Hepatocyte (in vitro differentiated cells): ENCODE measurements at regions not wholly inside any gene's neighbourhood (a gene's known extent, or its start where the extent isn't known, plus 50 kb on each side); places are given as distances from the start of the nearest gene placed in this dataset.

Source experiments
- DNase-seq: peaks from one replicate; pipeline ENCODE4 v3.0.0-alpha.2; 2016; ENCODE audit warnings: low spot score
- H2AFZ ChIP-seq: fragments of 200-600 bp; sonication (generic); 2 replicates; pipeline ENCODE4 v1.6.0; 2016; ENCODE audit warnings: antibody characterized with exemption, mild to moderate bottlenecking
- H3K27ac ChIP-seq: fragments of 200-600 bp; sonication (generic); 2 replicates; pipeline ENCODE4 v1.5.1; 2016; ENCODE audit warnings: mild to moderate bottlenecking
- H3K27me3 ChIP-seq: fragments of 200-600 bp; sonication (generic); 2 replicates; pipeline ENCODE4 v1.6.1; 2016
- H3K36me3 ChIP-seq: fragments of 200-600 bp; sonication (generic); replicated peaks from 2 replicates; pipeline ENCODE4 v1.5.1; 2016; ENCODE audit warnings: low read depth; ENCODE audit not compliant: insufficient read depth
- H3K4me1 ChIP-seq: fragments of 200-600 bp; sonication (generic); 2 replicates; pipeline ENCODE4 v1.5.1; 2016; ENCODE audit warnings: mild to moderate bottlenecking, moderate library complexity; ENCODE audit not compliant: insufficient read depth
- H3K4me2 ChIP-seq: fragments of 200-600 bp; sonication (generic); 2 replicates; pipeline ENCODE4 v1.6.0; 2016
- H3K4me3 ChIP-seq: fragments of 200-600 bp; sonication (generic); 2 replicates; pipeline ENCODE4 v1.5.1; 2016; ENCODE audit warnings: mild to moderate bottlenecking
- H3K79me2 ChIP-seq: fragments of 200-600 bp; sonication (generic); 2 replicates; pipeline ENCODE4 v1.6.0; 2017; ENCODE audit warnings: mild to moderate bottlenecking
- H3K9me2 ChIP-seq: fragments of 200-600 bp; sonication (generic); replicated peaks from 2 replicates; pipeline ENCODE4 v1.6.0; 2017; ENCODE audit warnings: mild to moderate bottlenecking; ENCODE audit not compliant: insufficient read depth
- H3K9me3 ChIP-seq: fragments of 200-600 bp; sonication (generic); 2 replicates; pipeline ENCODE4 v1.5.1; 2016; ENCODE audit warnings: low read depth, mild to moderate bottlenecking
- H4K20me1 ChIP-seq: fragments of 200-600 bp; sonication (generic); 2 replicates; pipeline ENCODE4 v1.6.0; 2016; ENCODE audit warnings: mild to moderate bottlenecking; ENCODE audit not compliant: insufficient read depth, poor library complexity, severe bottlenecking
- EZH2 ChIP-seq: fragments of 200-600 bp; sonication (generic); IDR thresholded peaks from 2 replicates; pipeline ENCODE4 v1.6.1; 2016; ENCODE audit warnings: antibody characterized with exemption, mild to moderate bottlenecking, borderline replicate concordance
- EZH2phosphoT487 ChIP-seq: fragments of 200-600 bp; sonication (generic); IDR thresholded peaks from one replicate; pipeline ENCODE4 v1.6.1; 2018; ENCODE audit warnings: antibody characterized with exemption, mild to moderate bottlenecking, low read depth, moderate library complexity; ENCODE audit not compliant: unreplicated experiment, severe bottlenecking
- WGBS: methylation state at CpG from one replicate; pipeline ENCODE4 v1.1.6; 2016; ENCODE audit warnings: low lambda C conversion rate; ENCODE audit errors: missing lambda C conversion rate; 5-methylcytosine and 5-hydroxymethylcytosine counted together
- TF ChIP-seq, protein P1 (sequence below): fragments of 200-600 bp; sonication (generic); IDR thresholded peaks from 2 replicates; pipeline ENCODE4 v1.5.1; 2016; ENCODE audit warnings: antibody characterized with exemption, mild to moderate bottlenecking; ENCODE audit not compliant: poor library complexity

DNA sequence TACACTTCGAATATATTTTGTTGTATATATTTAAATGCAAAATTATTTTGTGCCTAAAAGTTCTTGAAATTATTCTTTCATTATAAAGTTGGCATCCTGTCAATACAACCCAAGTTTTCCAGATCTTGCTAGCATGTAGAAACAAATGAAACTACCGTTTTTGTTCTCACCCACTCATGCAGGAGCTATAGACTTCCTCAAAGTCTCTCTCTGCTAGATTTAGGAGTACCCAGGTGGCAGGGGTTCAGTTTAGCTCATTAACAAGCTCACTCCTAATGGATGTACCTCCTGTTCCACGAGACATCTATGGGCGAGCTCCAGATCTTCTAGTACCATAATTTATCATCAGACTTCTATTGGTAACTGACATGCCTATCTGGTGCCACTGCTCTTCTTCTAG is 390.2 kb upstream of the POU3F1 start:
- Histone ChIP-seq H3K9me2 (no peaks in the 10 kb centered on the region), H2AFZ (no peak overlapping the region), H3K4me1 (no peaks in the 10 kb centered on the region), H3K9me3 (no peaks in the 10 kb centered on the region), H3K27ac (no peak overlapping the region), H3K79me2 (no peaks in the 10 kb centered on the region), H4K20me1 (no peaks in the 10 kb centered on the region), H3K4me2 (no peak overlapping the region), H3K27me3 (peaks cover 16% of the 10 kb centered on the region), H3K4me3 (no peak overlapping the region), H3K36me3 (no peaks in the 10 kb centered on the region)
- TF ChIP-seq EZH2phosphoT487, result no peak
- TF ChIP-seq, protein P1, sequence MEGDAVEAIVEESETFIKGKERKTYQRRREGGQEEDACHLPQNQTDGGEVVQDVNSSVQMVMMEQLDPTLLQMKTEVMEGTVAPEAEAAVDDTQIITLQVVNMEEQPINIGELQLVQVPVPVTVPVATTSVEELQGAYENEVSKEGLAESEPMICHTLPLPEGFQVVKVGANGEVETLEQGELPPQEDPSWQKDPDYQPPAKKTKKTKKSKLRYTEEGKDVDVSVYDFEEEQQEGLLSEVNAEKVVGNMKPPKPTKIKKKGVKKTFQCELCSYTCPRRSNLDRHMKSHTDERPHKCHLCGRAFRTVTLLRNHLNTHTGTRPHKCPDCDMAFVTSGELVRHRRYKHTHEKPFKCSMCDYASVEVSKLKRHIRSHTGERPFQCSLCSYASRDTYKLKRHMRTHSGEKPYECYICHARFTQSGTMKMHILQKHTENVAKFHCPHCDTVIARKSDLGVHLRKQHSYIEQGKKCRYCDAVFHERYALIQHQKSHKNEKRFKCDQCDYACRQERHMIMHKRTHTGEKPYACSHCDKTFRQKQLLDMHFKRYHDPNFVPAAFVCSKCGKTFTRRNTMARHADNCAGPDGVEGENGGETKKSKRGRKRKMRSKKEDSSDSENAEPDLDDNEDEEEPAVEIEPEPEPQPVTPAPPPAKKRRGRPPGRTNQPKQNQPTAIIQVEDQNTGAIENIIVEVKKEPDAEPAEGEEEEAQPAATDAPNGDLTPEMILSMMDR, result no peak
- TF ChIP-seq EZH2, result no peak
- WGBS, result 75% methylated on average over 4 of the region's 4 CpGs
- no peak for DNase-seq

GRCh38 chr1:38436006-38436405 is 389.4 kb upstream of the POU3F1 start:
- H3K9me2 ChIP-seq, result no peaks in the 10 kb centered on the region
- WGBS, result 69% methylated on average over 9 of the region's 9 CpGs
- H3K4me1 ChIP-seq, result no peaks in the 10 kb centered on the region
- no peaks in the 10 kb centered on the region for H4K20me1 ChIP-seq
- peaks cover 19% of the 10 kb centered on the region for H3K27me3 ChIP-seq
- no peak for TF ChIP-seq EZH2phosphoT487
- TF ChIP-seq, protein P1, result no peak
- no peak for TF ChIP-seq EZH2
- no peaks in the 10 kb centered on the region for H3K36me3 ChIP-seq
- H3K4me3 ChIP-seq, result no peak overlapping the region
- H3K4me2 ChIP-seq, result no peak overlapping the region
- H3K79me2 ChIP-seq, result no peaks in the 10 kb centered on the region
- no peaks in the 10 kb centered on the region for H3K9me3 ChIP-seq
- no peak overlapping the region for H2AFZ ChIP-seq
- H3K27ac ChIP-seq, result no peak overlapping the region
- DNase-seq, result no peak

DNA sequence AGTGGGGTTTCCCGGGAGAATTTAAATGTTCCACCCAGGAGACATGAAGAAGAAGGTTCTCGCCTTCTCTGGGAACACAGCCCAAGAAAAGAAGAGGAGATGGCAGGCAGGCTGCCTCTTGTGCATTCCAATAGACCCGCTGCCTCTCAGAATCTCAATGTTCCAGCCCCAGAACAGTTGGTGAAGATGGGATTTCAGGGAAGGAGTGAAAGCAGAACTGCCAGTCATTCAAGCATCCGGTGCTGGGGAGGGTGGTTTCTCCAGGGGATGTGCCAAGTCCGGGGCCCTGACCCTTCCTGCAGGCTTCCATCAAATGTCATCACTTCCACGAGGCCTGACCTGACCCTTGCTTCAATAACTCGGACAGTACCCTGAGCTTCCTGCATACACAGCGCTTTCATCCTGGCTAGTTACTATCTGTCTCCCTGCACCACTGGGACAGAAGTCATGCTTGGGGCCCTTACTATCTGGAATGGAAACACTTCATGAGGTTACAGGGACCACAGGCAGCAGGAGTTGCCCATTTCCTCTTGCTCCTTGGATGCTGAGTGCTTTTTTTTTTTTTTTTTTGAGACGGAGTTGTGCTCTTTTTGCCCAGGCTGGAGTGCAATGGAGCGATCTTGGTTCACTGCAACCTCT is 386.6 kb upstream of the POU3F1 start:
- TF ChIP-seq, protein P1, result no peak
- TF ChIP-seq EZH2phosphoT487 (no peak), EZH2 (no peak)
- no peak for DNase-seq
- Histone ChIP-seq H2AFZ (no peak overlapping the region), H3K4me2 (no peak overlapping the region), H3K9me3 (no peaks in the 10 kb centered on the region), H3K36me3 (no peaks in the 10 kb centered on the region), H3K27me3 (peaks cover 19% of the 10 kb centered on the region), H3K4me3 (no peak overlapping the region), H3K9me2 (no peaks in the 10 kb centered on the region), H3K27ac (no peak overlapping the region), H4K20me1 (no peaks in the 10 kb centered on the region), H3K4me1 (no peaks in the 10 kb centered on the region), H3K79me2 (no peaks in the 10 kb centered on the region)
- WGBS, result 83% methylated on average over 10 of the region's 10 CpGs
